ENCODE measurements at regions not wholly inside any gene's neighbourhood (a gene's known extent, or its start where the extent isn't known, plus 50 kb on each side); places are given as distances from the start of the nearest gene placed in this dataset.
"Not testable (repeated sequence)": the region's sequence is repeated elsewhere in the genome, so short reads cannot be mapped to it uniquely, and the experiment has no call there.

DNA sequence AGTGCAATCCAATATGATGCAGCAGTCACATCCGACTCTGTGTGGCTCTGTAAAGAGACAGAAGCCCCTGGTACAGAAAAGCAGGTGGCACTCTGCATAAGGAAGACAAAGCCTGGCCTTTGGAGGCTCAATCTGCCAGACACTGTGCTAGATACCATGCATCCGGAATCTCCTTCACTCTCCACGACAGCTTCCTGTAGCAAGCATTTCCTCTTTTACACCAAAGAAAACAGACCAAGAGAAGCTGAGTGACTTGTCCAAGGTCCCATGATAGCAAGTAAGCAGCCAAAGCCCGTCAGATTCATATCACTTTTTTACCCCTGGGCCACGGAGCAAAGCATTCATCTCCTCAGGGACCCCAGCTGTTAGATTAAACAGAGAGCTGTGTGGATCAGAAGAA, 64.2 kb upstream of the SMIM23 start:
- no peak overlapping the region for H3K4me2 ChIP-seq

DNA sequence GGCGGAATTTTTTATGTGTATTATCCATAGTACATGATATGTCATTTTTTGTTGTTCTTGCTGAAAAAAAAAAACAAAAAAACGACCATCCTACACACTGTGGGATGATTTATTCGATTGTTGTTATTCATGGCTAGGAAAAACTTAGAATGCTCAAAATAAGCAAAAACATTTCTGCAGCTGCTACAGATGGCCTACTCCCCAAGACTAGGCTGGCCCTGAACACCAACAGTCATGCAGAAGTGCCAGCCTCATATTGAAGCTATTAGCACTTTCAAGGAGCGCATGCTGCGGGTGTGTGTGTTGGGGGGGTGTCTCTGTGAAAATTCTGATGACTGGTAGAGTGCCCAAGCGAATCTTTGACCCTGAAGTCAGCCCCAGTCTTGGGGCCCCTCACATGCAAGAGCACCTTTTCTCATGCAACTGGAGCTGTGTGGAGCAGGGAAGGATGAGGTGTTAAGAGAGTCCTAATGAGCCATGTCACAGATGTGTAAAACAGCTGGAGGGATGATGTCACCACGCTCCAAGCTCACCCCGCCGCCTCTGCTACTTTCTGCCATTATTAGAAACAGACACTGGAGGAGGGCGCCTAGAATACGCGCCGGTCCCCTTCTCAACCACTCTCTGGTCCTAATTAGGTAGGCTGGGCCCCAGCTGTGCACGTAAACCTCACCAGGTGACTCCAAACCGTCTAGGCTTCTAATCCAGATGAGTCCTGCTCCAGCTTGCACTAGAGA, 61.0 kb upstream of the SMIM23 start:
- intact Hi-C loops (cut with micrococcal nuclease; ENCODE audit: unreplicated experiment) = no loop called here
- POLR2A ChIA-PET (ENCODE audit: unreplicated experiment) = no interaction called here
- no peak for DNase-seq
- Histone ChIP-seq H4K20me1 (ENCODE audit: insufficient read depth) (no peaks in the 10 kb centered on the region), H3K36me3 (ENCODE audit: low read depth) (no peaks in the 10 kb centered on the region), H3K27ac (no peak overlapping the region), H3K79me2 (ENCODE audit: low read depth) (no peaks in the 10 kb centered on the region), H3K4me3 (no peak overlapping the region), H3K9me3 (ENCODE audit: insufficient read depth, low read depth) (peaks cover 4% of the 10 kb centered on the region; the same call in 1 of the 2 replicates), H3K4me1 (replicated peaks; ENCODE audit: insufficient read depth) (no peaks in the 10 kb centered on the region), H3K9me2 (ENCODE audit: insufficient read depth) (no peaks in the 10 kb centered on the region), H2AFZ (no peak overlapping the region), H3K4me2 (no peak overlapping the region), H3F3A (ENCODE audit: insufficient read depth, low read depth) (no peaks in the 10 kb centered on the region), H3K27me3 (ENCODE audit: insufficient read depth, low read depth) (peaks cover 51% of the 10 kb centered on the region)
- TF ChIP-seq, protein P1, sequence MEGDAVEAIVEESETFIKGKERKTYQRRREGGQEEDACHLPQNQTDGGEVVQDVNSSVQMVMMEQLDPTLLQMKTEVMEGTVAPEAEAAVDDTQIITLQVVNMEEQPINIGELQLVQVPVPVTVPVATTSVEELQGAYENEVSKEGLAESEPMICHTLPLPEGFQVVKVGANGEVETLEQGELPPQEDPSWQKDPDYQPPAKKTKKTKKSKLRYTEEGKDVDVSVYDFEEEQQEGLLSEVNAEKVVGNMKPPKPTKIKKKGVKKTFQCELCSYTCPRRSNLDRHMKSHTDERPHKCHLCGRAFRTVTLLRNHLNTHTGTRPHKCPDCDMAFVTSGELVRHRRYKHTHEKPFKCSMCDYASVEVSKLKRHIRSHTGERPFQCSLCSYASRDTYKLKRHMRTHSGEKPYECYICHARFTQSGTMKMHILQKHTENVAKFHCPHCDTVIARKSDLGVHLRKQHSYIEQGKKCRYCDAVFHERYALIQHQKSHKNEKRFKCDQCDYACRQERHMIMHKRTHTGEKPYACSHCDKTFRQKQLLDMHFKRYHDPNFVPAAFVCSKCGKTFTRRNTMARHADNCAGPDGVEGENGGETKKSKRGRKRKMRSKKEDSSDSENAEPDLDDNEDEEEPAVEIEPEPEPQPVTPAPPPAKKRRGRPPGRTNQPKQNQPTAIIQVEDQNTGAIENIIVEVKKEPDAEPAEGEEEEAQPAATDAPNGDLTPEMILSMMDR (conservative IDR thresholded peaks at IDR 0.05) = no peak
- no peak for TF ChIP-seq EZH2 (IDR thresholded peaks at IDR 0.05; ENCODE audit: low read depth)
- BruUV-seq (replicated peaks) = no TSS peak
- CTCF ChIA-PET = interaction anchor here (0.7 kb wide), 1 partner anchor 468 kb away, joined by 5 read pairs; no protein-coding TSS in a partner anchor

More for the DNA sequence above, 64.2 kb upstream of the SMIM23 start:
- intact Hi-C loops (cut with micrococcal nuclease; ENCODE audit: unreplicated experiment) = no loop called here
- POLR2A ChIA-PET (ENCODE audit: unreplicated experiment) = interaction anchor here (0.7 kb wide), 1 partner anchor 10 kb away, joined by 9 read pairs; no protein-coding TSS in a partner anchor
- TF ChIP-seq, protein P1 (conservative IDR thresholded peaks at IDR 0.05) = no peak
- TF ChIP-seq EZH2 (IDR thresholded peaks at IDR 0.05; ENCODE audit: low read depth) = no peak
- CTCF ChIA-PET = no interaction called here
- Histone ChIP-seq H4K20me1 (ENCODE audit: insufficient read depth) (no peaks in the 10 kb centered on the region), H3K4me3 (no peak overlapping the region), H3K9me2 (ENCODE audit: insufficient read depth) (no peaks in the 10 kb centered on the region), H3K79me2 (ENCODE audit: low read depth) (no peaks in the 10 kb centered on the region), H3K27me3 (ENCODE audit: insufficient read depth, low read depth) (peaks cover 77% of the 10 kb centered on the region), H2AFZ (no peak overlapping the region), H3F3A (ENCODE audit: insufficient read depth, low read depth) (no peaks in the 10 kb centered on the region), H3K36me3 (ENCODE audit: low read depth) (no peaks in the 10 kb centered on the region), H3K9me3 (ENCODE audit: insufficient read depth, low read depth) (no peaks in the 10 kb centered on the region), H3K27ac (no peak overlapping the region), H3K4me1 (replicated peaks; ENCODE audit: insufficient read depth) (no peaks in the 10 kb centered on the region)
- no TSS peak for BruUV-seq (replicated peaks)
- no peak for DNase-seq

DNA sequence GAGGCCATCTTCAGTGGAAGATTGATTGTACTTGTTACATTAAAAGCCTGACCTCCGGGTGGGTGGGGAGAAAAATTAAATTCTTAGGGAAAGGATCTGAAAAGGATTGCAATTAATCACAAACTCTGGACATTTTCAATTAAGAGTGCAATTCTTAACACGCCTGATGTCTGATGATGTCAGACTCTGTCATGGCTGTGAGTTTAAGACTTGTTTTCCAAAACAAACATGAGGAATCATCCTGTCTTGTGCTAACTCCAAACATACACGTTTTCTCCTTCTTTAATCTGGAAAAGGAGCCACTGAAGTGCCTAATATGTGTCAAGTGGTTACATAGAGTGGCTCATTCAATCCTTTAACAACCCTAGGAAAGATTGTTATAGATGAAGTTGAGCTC, 60.4 kb upstream of the SMIM23 start:
- Histone ChIP-seq H4K20me1 (ENCODE audit: insufficient read depth) (no peaks in the 10 kb centered on the region), H3K4me3 (no peak overlapping the region), H3K27me3 (ENCODE audit: insufficient read depth, low read depth) (peaks cover 45% of the 10 kb centered on the region), H3K9me2 (ENCODE audit: insufficient read depth) (no peaks in the 10 kb centered on the region), H3K79me2 (ENCODE audit: low read depth) (no peaks in the 10 kb centered on the region), H3K9me3 (ENCODE audit: insufficient read depth, low read depth) (peaks cover 8% of the 10 kb centered on the region; the same call in 1 of the 2 replicates), H3K27ac (no peak overlapping the region), H3K4me1 (replicated peaks; ENCODE audit: insufficient read depth) (no peaks in the 10 kb centered on the region), H3K4me2 (no peak overlapping the region), H2AFZ (no peak overlapping the region), H3F3A (ENCODE audit: insufficient read depth, low read depth) (no peaks in the 10 kb centered on the region), H3K36me3 (ENCODE audit: low read depth) (no peaks in the 10 kb centered on the region)
- intact Hi-C loops (cut with micrococcal nuclease; ENCODE audit: unreplicated experiment) = no loop called here
- ChIA-PET POLR2A (ENCODE audit: unreplicated experiment) (no interaction called here), CTCF (no interaction called here)
- no peak for TF ChIP-seq EZH2 (IDR thresholded peaks at IDR 0.05; ENCODE audit: low read depth)
- TF ChIP-seq, protein P1 (conservative IDR thresholded peaks at IDR 0.05) = no peak
- DNase-seq = no peak
- BruUV-seq (replicated peaks) = no TSS peak

DNA sequence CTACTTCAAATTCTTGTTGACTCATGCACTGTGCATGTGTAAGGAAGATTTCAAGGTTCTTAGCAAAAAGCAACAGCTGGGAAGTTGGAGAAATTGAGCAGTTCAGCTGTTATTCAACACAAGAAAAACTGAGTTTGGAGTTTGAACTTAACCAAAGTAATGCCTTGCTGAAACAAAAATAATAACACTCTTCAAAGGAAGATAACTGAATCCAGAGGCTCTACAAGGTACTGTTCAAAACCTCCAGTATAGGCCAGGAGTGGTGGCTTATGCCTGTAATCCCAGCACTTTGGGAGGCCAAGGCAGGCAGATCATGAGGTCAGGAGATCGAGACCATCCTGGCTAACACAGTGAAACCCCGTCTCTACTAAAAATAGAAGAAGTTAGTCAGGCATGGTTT, 58.8 kb upstream of the SMIM23 start:
- POLR2A ChIA-PET (ENCODE audit: unreplicated experiment); H3K9me2 ChIP-seq (ENCODE audit: insufficient read depth); BruUV-seq (replicated peaks); DNase-seq; H3K9me3 ChIP-seq (ENCODE audit: insufficient read depth, low read depth); H3K4me2 ChIP-seq; H3K4me1 ChIP-seq (replicated peaks; ENCODE audit: insufficient read depth); H3K4me3 ChIP-seq; H3K79me2 ChIP-seq (ENCODE audit: low read depth); H2AFZ ChIP-seq; H3K27ac ChIP-seq; CTCF ChIA-PET; H4K20me1 ChIP-seq (ENCODE audit: insufficient read depth); H3K36me3 ChIP-seq (ENCODE audit: low read depth); H3F3A ChIP-seq (ENCODE audit: insufficient read depth, low read depth); intact Hi-C loops (cut with micrococcal nuclease; ENCODE audit: unreplicated experiment): not testable (repeated sequence)
- H3K27me3 ChIP-seq (ENCODE audit: insufficient read depth, low read depth) = peaks cover 30% of the 10 kb centered on the region
